ENCODE measurements at regions not wholly inside any gene's neighbourhood (a gene's known extent, or its start where the extent isn't known, plus 50 kb on each side); places are given as distances from the start of the nearest gene placed in this dataset.

DNA sequence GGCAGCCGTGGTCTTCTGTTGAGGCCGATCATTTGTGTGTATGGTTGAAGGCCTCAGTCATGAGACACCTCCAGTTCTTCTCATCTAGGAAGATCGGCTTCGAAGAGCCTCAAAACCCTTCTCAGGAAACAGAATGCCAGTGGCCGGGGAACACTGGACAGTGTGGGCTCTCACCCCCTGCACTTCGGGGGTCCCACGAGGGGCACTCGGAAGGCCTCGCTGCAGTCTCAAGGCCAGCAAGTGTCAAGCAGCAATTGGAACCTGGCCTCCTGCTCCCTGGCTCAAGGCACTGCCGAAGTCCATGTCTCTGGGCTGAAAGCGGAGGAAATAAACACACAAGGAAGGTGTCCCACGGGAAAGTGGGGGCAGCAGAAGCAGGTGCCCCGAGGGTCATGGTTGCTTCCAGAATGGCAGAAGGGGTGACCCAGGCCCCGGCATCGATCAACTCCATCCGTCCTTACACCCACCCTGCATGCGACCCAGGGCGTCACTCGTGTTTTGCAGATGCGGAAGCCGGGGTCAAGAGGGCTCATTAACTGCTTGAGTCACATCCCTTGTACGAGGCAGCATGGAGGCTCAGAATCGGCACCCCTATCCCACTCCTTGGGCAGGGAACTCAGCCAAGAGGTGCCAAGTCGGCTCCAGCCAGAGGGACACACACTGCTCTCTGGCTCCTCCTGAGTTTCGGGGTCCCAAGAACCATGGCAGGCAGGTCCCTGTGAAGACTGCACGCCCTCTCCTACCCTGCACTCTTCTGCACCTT lies 231.3 kb upstream of the SHH start:
- TF ChIP-seq, protein P1, sequence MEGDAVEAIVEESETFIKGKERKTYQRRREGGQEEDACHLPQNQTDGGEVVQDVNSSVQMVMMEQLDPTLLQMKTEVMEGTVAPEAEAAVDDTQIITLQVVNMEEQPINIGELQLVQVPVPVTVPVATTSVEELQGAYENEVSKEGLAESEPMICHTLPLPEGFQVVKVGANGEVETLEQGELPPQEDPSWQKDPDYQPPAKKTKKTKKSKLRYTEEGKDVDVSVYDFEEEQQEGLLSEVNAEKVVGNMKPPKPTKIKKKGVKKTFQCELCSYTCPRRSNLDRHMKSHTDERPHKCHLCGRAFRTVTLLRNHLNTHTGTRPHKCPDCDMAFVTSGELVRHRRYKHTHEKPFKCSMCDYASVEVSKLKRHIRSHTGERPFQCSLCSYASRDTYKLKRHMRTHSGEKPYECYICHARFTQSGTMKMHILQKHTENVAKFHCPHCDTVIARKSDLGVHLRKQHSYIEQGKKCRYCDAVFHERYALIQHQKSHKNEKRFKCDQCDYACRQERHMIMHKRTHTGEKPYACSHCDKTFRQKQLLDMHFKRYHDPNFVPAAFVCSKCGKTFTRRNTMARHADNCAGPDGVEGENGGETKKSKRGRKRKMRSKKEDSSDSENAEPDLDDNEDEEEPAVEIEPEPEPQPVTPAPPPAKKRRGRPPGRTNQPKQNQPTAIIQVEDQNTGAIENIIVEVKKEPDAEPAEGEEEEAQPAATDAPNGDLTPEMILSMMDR (IDR thresholded peaks at IDR 0.05 in 8 of 11, conservative IDR thresholded peaks at IDR 0.05 in 3 of 11): no peak
- TF ChIP-seq POLR2A (IDR thresholded peaks at IDR 0.05): no peak
